Activated B cell treated with CpG ODN at 0.5 μM for 24 hours (primary cell): ENCODE measurements at regions not wholly inside any gene's neighbourhood (a gene's known extent, or its start where the extent isn't known, plus 50 kb on each side); places are given as distances from the start of the nearest gene placed in this dataset.

ENCODE experiments used
- ATAC-seq: fragments of 200-7000 bp; cut with Tn5 transposase; one replicate; pipeline ENCODE4 v1.10.0; 2021; ENCODE audit warnings: low read depth, mild to moderate bottlenecking, moderate library complexity
- CTCF ChIA-PET: fragments of 350-600 bp; sonication (Branson Sonifier 250); formaldehyde crosslinking; loops from one replicate; lab custom pipeline; 2021; ENCODE audit warnings: antibody characterized with exemption; lab: Charles Lee
- POLR2A ChIA-PET: fragments of 350-600 bp; sonication (Branson Sonifier 250); formaldehyde crosslinking; loops from one replicate; lab custom pipeline; 2021; ENCODE audit warnings: antibody characterized with exemption; lab: Charles Lee
- DNase-seq: peaks from one replicate; pipeline ENCODE4 v3.0.0; 2022
- H3K27ac Mint-ChIP-seq: one replicate; pipeline ENCODE4 v1.8.0; 2020; ENCODE audit warnings: mixed read lengths
- H3K27me3 Mint-ChIP-seq: one replicate; pipeline ENCODE4 v1.8.0; 2021; ENCODE audit warnings: mixed read lengths
- H3K36me3 Mint-ChIP-seq: one replicate; pipeline ENCODE4 v1.8.0; 2021; ENCODE audit warnings: low read depth, mixed read lengths
- H3K4me1 Mint-ChIP-seq: one replicate; pipeline ENCODE4 v1.8.0; 2021; ENCODE audit warnings: mixed read lengths
- H3K4me3 Mint-ChIP-seq: one replicate; pipeline ENCODE4 v1.8.0; 2020; ENCODE audit warnings: mild to moderate bottlenecking, mixed read lengths
- H3K9me3 Mint-ChIP-seq: one replicate; pipeline ENCODE4 v1.8.0; 2020; ENCODE audit warnings: mixed read lengths
- CTCF ChIP-seq: fragments of 200-600 bp; IDR thresholded peaks from one replicate; pipeline ENCODE4 v1.8.0; 2022; ENCODE audit warnings: antibody characterized with exemption, mild to moderate bottlenecking
- intact Hi-C: fragments of 100-400 bp; cut with micrococcal nuclease; formaldehyde crosslinking; loops from one replicate; pipeline ENCODE4 v1.15.1; 2024

- no peak overlapping the region for H3K27ac Mint-ChIP-seq
- intact Hi-C loops: no loop called here
- H3K27me3 Mint-ChIP-seq: no peaks in the 10 kb centered on the region
- POLR2A ChIA-PET: no interaction called here
- no peaks in the 10 kb centered on the region for H3K4me1 Mint-ChIP-seq
- DNase-seq (no peak), ATAC-seq (no peak)
- H3K9me3 Mint-ChIP-seq: no peaks in the 10 kb centered on the region
- H3K36me3 Mint-ChIP-seq: no peaks in the 10 kb centered on the region
- no peak for TF ChIP-seq CTCF
- H3K4me3 Mint-ChIP-seq: no peak overlapping the region
- CTCF ChIA-PET: no interaction called here
Observed at GRCh38 chrX:20333672-20334071, 67.0 kb upstream of the RPS6KA3 start.

- intact Hi-C loops: no loop called here
Observed at GRCh38 chrX:20330545-20330944, 63.8 kb upstream of the RPS6KA3 start.

GRCh38 chrX:20329435-20329834 is 62.7 kb upstream of the RPS6KA3 start:
- intact Hi-C loops: loop anchor here (1.0 to 2.0 kb wide), 2 partner anchors 76 to 113 kb away; no protein-coding TSS in a partner anchor
- ChIA-PET POLR2A (interaction anchor here (0.6 kb wide), 1 partner anchor 62 kb away, joined by 3 read pairs; no protein-coding TSS in a partner anchor), CTCF (interaction anchor here (1.9 kb wide), 1 partner anchor 77 kb away, joined by 4 read pairs; no protein-coding TSS in a partner anchor)
- no peaks in the 10 kb centered on the region for H3K36me3 Mint-ChIP-seq
- no peaks in the 10 kb centered on the region for H3K27me3 Mint-ChIP-seq
- no peak for DNase-seq
- no peaks in the 10 kb centered on the region for H3K4me1 Mint-ChIP-seq
- no peak for TF ChIP-seq CTCF
- H3K27ac Mint-ChIP-seq: no peak overlapping the region
- no peak overlapping the region for H3K4me3 Mint-ChIP-seq
- no peaks in the 10 kb centered on the region for H3K9me3 Mint-ChIP-seq
- no peak for ATAC-seq

More at GRCh38 chrX:20330545-20330944, 63.8 kb upstream of the RPS6KA3 start:
- ChIA-PET CTCF (no interaction called here), POLR2A (no interaction called here)
- Mint-ChIP-seq H3K36me3 (no peaks in the 10 kb centered on the region), H3K9me3 (no peaks in the 10 kb centered on the region), H3K4me3 (no peak overlapping the region), H3K27ac (no peak overlapping the region), H3K4me1 (no peaks in the 10 kb centered on the region), H3K27me3 (no peaks in the 10 kb centered on the region)
- ATAC-seq (no peak), DNase-seq (no peak)
- TF ChIP-seq CTCF: no peak

- Mint-ChIP-seq H3K9me3 (no peaks in the 10 kb centered on the region), H3K4me3 (no peak overlapping the region), H3K27me3 (no peaks in the 10 kb centered on the region), H3K27ac (no peak overlapping the region), H3K36me3 (no peaks in the 10 kb centered on the region), H3K4me1 (peaks cover 13% of the 10 kb centered on the region)
- POLR2A ChIA-PET: no interaction called here
- intact Hi-C loops: no loop called here
- no peak for TF ChIP-seq CTCF
- CTCF ChIA-PET: interaction anchor here (1.0 kb wide), 1 partner anchor 73 kb away, joined by 3 read pairs; no protein-coding TSS in a partner anchor
- no peak for ATAC-seq
- DNase-seq: no peak
Observed at GRCh38 chrX:20325786-20326388, 59.2 kb upstream of the RPS6KA3 start.

GRCh38 chrX:20322887-20323286 is 56.2 kb upstream of the RPS6KA3 start:
- peaks cover 31% of the 10 kb centered on the region for H3K4me1 Mint-ChIP-seq
- DNase-seq: no peak
- no peaks in the 10 kb centered on the region for H3K27me3 Mint-ChIP-seq
- intact Hi-C loops: loop anchor here (5.0 kb wide), 1 partner anchor 181 kb away; the partner anchor contains the start of gene EIF1AX
- no peak for ATAC-seq
- TF ChIP-seq CTCF: no peak
- CTCF ChIA-PET: no interaction called here
- POLR2A ChIA-PET: interaction anchor here (1.2 kb wide), 1 partner anchor 52 kb away, joined by 3 read pairs; no protein-coding TSS in a partner anchor
- H3K27ac Mint-ChIP-seq: no peak overlapping the region
- no peak overlapping the region for H3K4me3 Mint-ChIP-seq
- H3K9me3 Mint-ChIP-seq: no peaks in the 10 kb centered on the region
- H3K36me3 Mint-ChIP-seq: no peaks in the 10 kb centered on the region
